ENCODE measurements at regions not wholly inside any gene's neighbourhood (a gene's known extent, or its start where the extent isn't known, plus 50 kb on each side); places are given as distances from the start of the nearest gene placed in this dataset.

DNA sequence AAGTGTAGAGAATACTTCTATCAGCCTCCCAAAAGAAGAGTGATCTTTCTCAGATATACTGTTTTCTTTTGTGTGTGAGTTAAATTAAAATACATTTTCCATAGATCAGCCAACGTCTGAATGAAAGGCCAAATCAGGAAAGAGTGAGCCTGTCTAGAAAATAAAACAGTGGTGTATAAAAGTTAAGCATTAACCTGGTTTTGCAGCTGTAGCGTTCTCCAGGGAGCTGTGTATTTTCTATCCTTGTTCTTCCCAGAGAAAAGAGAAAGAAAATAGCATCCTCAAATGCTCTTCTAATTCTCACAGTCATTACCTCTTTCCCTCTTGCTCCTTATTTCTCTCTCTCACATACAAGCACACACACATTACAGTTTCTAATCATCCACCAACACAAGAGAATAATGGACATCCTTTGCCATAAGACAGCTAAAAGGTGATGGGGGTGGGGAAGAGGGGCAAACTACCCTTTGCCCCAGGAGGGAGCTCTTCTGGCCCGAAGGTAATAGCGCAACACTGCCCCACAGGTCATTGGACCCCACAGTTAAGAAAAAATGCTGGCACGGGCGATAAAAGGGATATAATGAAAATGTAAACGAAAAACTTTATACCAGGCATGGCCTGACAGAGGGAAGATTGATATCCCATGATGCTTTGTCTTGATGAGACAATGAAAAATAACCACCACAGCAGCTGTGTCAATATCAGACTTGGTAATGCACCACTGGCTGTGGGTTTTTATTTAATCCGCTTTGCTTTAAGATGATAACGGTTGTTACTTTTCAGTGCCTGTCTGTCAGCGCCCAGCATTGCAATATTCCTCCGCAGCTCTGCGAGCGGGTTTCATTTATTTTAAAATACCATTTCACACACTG is 150.3 kb downstream of the NUF2 start:
- TF ChIP-seq, protein P1, sequence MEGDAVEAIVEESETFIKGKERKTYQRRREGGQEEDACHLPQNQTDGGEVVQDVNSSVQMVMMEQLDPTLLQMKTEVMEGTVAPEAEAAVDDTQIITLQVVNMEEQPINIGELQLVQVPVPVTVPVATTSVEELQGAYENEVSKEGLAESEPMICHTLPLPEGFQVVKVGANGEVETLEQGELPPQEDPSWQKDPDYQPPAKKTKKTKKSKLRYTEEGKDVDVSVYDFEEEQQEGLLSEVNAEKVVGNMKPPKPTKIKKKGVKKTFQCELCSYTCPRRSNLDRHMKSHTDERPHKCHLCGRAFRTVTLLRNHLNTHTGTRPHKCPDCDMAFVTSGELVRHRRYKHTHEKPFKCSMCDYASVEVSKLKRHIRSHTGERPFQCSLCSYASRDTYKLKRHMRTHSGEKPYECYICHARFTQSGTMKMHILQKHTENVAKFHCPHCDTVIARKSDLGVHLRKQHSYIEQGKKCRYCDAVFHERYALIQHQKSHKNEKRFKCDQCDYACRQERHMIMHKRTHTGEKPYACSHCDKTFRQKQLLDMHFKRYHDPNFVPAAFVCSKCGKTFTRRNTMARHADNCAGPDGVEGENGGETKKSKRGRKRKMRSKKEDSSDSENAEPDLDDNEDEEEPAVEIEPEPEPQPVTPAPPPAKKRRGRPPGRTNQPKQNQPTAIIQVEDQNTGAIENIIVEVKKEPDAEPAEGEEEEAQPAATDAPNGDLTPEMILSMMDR (IDR thresholded peaks at IDR 0.05) = no peak
- TF ChIP-seq POLR2A (IDR thresholded peaks at IDR 0.05) (no peak), POLR2AphosphoS5 (IDR thresholded peaks at IDR 0.05) (no peak)

All from prostate gland (tissue), 2 donors.